VCaP (cell line): ENCODE measurements at regions not wholly inside any gene's neighbourhood (a gene's known extent, or its start where the extent isn't known, plus 50 kb on each side); places are given as distances from the start of the nearest gene placed in this dataset.

Experiments used
- H3K27ac ChIP-seq: fragments of 450-650 bp; 2 replicates; pipeline ENCODE4 v1.5.1; 2017
- TF ChIP-seq, protein P1 (sequence below): fragments of 450-650 bp; conservative IDR thresholded peaks from 2 replicates; pipeline ENCODE4 v1.5.1; 2017; ENCODE audit warnings: mild to moderate bottlenecking, moderate library complexity

DNA sequence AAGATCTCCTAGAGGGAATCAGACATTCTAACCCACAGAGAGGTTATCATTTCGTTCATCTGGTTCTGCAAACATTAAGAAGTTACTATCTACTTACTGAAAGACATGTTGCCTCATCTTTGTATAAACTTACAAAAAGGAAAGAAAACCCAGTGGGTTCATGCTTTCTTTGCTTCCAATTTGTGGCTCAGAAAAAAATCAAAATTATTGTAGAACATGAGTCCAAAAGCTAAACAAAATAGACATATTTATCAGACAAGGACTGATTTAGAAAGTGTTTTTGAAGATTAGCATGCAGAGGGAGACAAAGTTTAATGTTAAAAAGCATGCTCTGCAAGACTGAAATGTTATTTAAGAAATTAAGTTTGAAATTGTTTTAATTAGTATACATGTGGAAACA, 123.1 kb downstream of the MBL2 start:
- H3K27ac ChIP-seq = no peak overlapping the region
- TF ChIP-seq, protein P1, sequence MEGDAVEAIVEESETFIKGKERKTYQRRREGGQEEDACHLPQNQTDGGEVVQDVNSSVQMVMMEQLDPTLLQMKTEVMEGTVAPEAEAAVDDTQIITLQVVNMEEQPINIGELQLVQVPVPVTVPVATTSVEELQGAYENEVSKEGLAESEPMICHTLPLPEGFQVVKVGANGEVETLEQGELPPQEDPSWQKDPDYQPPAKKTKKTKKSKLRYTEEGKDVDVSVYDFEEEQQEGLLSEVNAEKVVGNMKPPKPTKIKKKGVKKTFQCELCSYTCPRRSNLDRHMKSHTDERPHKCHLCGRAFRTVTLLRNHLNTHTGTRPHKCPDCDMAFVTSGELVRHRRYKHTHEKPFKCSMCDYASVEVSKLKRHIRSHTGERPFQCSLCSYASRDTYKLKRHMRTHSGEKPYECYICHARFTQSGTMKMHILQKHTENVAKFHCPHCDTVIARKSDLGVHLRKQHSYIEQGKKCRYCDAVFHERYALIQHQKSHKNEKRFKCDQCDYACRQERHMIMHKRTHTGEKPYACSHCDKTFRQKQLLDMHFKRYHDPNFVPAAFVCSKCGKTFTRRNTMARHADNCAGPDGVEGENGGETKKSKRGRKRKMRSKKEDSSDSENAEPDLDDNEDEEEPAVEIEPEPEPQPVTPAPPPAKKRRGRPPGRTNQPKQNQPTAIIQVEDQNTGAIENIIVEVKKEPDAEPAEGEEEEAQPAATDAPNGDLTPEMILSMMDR = no peak

DNA sequence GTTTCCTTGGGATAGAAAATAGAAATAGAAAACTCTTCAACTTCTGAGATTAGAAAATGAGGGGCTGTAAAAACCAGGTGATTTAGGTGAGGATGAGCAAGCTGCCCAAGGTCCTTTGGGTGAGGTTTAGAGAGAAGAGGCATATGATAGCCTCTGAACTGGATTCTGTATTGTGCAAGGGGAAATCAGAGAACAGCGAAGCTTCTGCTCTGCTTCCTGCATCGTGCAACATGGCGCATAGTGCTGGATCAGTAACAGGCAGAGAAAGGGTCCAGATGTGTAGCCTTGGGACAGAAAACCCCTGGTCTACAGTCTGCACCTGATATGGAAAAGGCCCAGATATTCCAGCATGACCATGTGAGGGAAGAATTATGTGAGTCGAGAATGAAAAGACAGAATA, 121.7 kb downstream of the MBL2 start:
- TF ChIP-seq, protein P1 = no peak
- no peak overlapping the region for H3K27ac ChIP-seq

DNA sequence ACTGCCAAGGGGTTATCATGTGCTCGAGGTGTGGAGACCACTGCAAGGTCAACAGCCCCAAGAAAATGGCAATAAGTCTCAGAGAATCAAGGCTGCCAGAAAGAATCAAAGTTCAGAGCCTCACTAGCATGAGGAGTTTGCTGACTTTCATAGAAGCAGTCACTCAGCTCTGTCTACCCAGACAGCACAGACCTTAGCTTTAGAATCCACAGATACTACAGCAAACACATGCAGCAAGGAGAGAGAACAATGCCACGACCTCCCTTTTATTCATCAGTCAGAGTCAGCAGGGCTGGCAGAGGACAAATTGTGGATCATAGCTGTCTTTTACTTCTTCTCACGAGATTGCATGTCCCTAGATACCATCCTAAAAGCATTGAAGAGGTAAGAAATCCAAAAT, 121.3 kb downstream of the MBL2 start:
- TF ChIP-seq, protein P1 = no peak
- H3K27ac ChIP-seq = no peak overlapping the region

DNA sequence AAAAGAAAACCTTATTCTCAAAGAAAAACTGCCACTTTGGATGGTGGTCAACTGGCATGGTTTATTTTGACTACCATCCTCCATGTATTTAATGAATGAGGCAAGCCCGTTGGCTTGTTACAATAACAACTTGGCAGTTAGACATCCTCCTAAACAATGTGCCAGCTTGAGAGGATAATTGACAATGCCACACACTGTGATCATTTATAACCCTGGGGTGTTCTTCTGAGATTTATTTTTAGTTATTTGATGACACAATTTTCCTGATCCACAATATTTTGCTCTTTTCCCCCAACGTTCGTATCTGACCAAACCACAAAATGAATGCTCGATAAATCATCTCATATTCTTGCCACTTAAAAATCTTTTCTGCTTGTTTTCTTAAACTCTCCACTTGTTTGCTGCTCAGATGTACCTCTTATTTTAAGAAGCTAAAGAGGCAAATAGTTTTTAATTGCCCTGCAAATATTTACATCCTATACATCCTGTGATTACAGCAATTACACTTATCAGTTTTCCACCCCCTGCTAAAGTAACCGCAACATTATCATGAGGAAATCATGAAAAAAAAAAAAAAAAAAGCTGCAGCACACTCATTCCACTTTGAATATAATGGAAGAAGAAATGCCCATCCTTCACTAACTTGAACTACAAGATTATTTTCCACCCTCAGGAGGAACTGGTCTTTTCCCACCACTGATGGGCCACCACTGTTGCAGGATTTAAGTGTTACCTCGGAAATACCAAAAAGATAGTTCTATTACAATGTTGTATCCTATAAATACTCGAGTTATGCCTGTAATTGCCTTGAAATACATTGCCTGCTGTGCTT, 119.9 kb downstream of the MBL2 start:
- TF ChIP-seq, protein P1 = no peak

DNA sequence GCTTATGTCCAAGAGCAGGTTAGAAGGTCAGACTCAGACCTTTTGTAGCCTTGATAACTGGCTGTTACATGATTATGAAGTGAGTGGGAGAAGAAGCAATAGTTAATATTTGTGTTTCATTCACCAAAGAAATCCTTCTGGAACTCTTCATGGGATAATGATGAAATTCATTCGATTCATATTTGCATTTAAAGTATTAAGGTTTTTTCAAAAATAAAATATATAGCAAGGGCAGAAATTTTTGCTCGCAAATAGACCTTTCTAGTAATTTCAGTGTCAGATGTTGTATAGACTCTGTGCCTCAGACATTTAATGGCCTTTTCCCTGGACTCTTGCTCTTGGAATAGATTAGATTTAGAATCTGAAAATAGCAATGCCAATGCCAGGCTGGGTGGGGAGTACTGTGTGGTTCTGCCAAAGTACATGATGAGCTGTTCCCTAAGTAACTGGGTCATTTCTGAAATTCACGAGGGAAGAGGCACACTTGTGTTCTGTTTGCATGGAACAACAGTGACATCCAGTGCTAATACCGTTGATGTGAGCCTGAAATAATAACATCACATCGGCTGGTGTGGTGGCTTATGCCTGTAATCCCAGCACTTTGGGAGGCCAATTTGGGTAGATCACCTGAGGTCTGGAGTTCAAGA, 119.2 kb downstream of the MBL2 start:
- TF ChIP-seq, protein P1 = no peak; the same call in 1 of the 2 replicates
- no peak overlapping the region for H3K27ac ChIP-seq

More for the DNA sequence above, 119.9 kb downstream of the MBL2 start:
- no peak overlapping the region for H3K27ac ChIP-seq

DNA sequence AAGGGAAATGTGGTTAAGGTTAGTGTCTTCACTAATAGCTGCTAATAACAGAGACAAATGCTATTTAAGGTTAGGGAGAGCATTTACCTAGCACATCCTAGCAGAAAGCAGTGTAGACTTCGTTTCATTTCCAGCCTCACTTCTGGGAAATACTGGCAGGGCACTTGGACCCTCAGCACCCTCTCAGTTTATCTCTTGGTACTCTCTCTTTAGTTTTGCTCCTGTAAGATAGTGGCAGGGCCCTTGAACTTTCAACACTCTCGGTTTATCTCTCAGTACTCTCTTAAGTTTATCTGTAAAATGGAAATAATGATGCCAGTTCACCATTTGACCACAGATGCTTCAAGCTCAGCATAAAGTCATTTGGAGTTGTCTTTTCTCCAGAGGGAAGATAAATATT, 118.4 kb downstream of the MBL2 start:
- TF ChIP-seq, protein P1 = no peak
- no peak overlapping the region for H3K27ac ChIP-seq

DNA sequence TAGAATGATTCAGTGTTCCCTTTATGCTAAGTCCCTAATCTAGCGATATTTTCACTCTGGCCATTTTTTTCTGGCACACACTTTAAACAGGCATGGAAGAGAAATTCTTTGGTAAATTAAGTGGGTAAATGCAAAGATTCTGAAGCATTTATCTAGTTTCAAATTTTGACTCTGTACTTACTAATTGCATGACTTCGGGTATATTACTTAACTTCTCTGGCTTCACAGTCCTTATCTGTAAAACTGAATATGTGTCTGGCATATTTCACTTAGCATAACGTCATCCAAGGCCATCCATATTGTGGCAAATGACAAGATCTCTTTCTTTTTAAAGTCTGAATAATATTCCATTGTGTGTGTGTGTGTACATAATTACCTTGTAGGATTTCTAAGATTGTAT, 114.5 kb downstream of the MBL2 start:
- no peak overlapping the region for H3K27ac ChIP-seq
- TF ChIP-seq, protein P1 = no peak
